ENCODE measurements at regions not wholly inside any gene's neighbourhood (a gene's known extent, or its start where the extent isn't known, plus 50 kb on each side); places are given as distances from the start of the nearest gene placed in this dataset.

DNA sequence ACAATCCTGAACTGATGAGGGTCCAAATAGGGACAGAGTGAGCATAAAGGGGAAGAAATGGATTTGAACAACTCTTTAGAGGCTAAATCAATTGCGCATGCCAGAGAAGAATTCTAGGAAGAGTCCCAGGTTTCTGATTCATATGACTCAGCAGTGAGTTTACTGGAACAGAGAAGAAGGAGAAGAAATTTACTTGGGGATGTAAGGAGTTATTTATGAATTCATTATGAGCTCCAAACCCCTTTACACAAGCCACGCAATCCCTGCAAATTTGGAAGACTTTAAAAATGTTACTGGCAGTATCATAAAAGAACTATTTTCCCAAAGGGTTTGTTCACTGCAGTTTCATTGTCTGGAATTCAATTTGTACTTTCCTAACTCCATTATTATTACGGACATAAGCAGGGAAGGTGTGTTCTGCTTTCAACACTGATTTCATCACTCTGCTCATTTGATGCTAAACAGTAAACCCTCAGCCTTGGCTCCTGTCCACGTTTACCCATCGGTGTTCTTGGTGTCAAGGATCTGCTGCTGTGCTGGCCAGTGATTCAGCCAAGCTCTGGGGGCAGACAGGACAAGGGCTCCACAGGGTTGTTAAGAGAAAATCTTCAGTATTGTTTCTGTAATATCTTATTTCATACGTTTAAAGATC is 273.7 kb downstream of the HNRNPD start:
- DNase-seq (ENCODE audit: low read depth in 1 of 2, low spot score in 2 of 2): no peak
- 89% methylated on average over 6 of the region's 6 CpGs; no CpG with 5 or more reads in 1 of the 2 experiments for WGBS, 2 experiments (ENCODE audit: extremely low coverage in 1 of 2, insufficient coverage in 1 of 2, insufficient read length in 1 of 2, insufficient replicate concordance in 2 of 2, low coverage in 1 of 2, low lambda C conversion rate in 2 of 2, missing lambda C conversion rate in 1 of 2)
- Histone ChIP-seq H2BK15ac (ENCODE audit: low read length) (no peak overlapping the region), H3K56ac (replicated peaks; ENCODE audit: insufficient read length, low read depth, low read length) (no peak overlapping the region), H4K91ac (replicated peaks; ENCODE audit: insufficient read length, low read length) (no peak overlapping the region), H3K9ac (replicated peaks in 1 of 4; ENCODE audit: extremely low read depth in 1 of 4, low read depth in 3 of 4, low read length in 3 of 4) (no peak overlapping the region), H3K4ac (replicated peaks; ENCODE audit: insufficient read length, low read depth, low read length) (no peak overlapping the region), H3K23ac (ENCODE audit: insufficient read length) (no peak overlapping the region), H3K4me1 (replicated peaks in 1 of 4; ENCODE audit: control insufficient read depth in 3 of 4, insufficient read depth in 4 of 4, low read length in 3 of 4) (no peaks in the 10 kb centered on the region), H2BK5ac (ENCODE audit: low read depth, low read length) (no peak overlapping the region), H3K9me3 (ENCODE audit: insufficient read depth in 2 of 2, low read depth in 1 of 2, low read length in 1 of 2) (no peaks in the 10 kb centered on the region), H3K18ac (ENCODE audit: extremely low read depth, low read length) (no peak overlapping the region), H3K23me2 (ENCODE audit: low read depth, low read length) (no peaks in the 10 kb centered on the region), H3K4me3 (ENCODE audit: extremely low read depth in 1 of 4, insufficient read depth in 2 of 4, low read depth in 3 of 4, low read length in 4 of 4) (no peak overlapping the region), H3K27ac (ENCODE audit: low read depth, low read length) (no peak overlapping the region), H4K5ac (ENCODE audit: insufficient read length, low read depth, low read length) (no peak overlapping the region), H3K79me2 (ENCODE audit: control insufficient read depth in 1 of 2, insufficient read depth in 2 of 2, low read length in 2 of 2) (no peaks in the 10 kb centered on the region), H4K8ac (ENCODE audit: extremely low read depth, insufficient read depth, low read length) (no peak overlapping the region), H2AK5ac (ENCODE audit: low read depth, low read length) (no peak overlapping the region), H3K36me3 (ENCODE audit: control insufficient read depth in 2 of 4, insufficient read depth in 4 of 4, low read length in 3 of 4) (no peaks in the 10 kb centered on the region), H2AFZ (ENCODE audit: low read length) (no peak overlapping the region), H4K20me1 (replicated peaks in 1 of 2; ENCODE audit: control insufficient read depth in 1 of 2, insufficient read depth in 2 of 2, low read length in 2 of 2) (no peaks in the 10 kb centered on the region), H2BK12ac (ENCODE audit: low read depth, low read length) (no peak overlapping the region), H2BK120ac (replicated peaks; ENCODE audit: low read depth, low read length) (no peak overlapping the region), H3K79me1 (ENCODE audit: low read depth, low read length) (no peaks in the 10 kb centered on the region), H3K27me3 (replicated peaks in 1 of 4; ENCODE audit: control insufficient read depth in 3 of 4, extremely low read depth in 1 of 4, insufficient read depth in 3 of 4, low read length in 3 of 4) (no peaks in the 10 kb centered on the region), H3K4me2 (ENCODE audit: insufficient read depth in 1 of 2, low read depth in 2 of 2, low read length in 2 of 2) (no peak overlapping the region), H2BK20ac (ENCODE audit: low read length) (no peak overlapping the region), H3K14ac (ENCODE audit: insufficient read length) (no peak overlapping the region)
- CTCF ChIA-PET (ENCODE audit: partially characterized antibody): interaction anchor here (0.8 to 1.2 kb wide), 2 partner anchors 102 to 182 kb away, joined by 3 read pairs; no protein-coding TSS in a partner anchor
- POLR2A ChIA-PET (ENCODE audit: partially characterized antibody): no interaction called here
- no peak for FAIRE-seq
- TF ChIP-seq MAFK (IDR thresholded peaks at IDR 0.05; ENCODE audit: low read depth, low read length) (no peak), RFX5 (IDR thresholded peaks at IDR 0.05; ENCODE audit: borderline replicate concordance, low read depth, low read length) (no peak), RAD21 (IDR thresholded peaks at IDR 0.05 in 1 of 2, conservative IDR thresholded peaks at IDR 0.05 in 1 of 2; ENCODE audit: low read depth in 2 of 2, low read length in 2 of 2) (no peak), CEBPB (IDR thresholded peaks at IDR 0.05; ENCODE audit: low read depth, low read length) (no peak)
- TF ChIP-seq, protein P1, sequence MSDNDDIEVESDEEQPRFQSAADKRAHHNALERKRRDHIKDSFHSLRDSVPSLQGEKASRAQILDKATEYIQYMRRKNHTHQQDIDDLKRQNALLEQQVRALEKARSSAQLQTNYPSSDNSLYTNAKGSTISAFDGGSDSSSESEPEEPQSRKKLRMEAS (IDR thresholded peaks at IDR 0.05): no peak

Data from H1 (cell line).